ENCODE measurements at regions not wholly inside any gene's neighbourhood (a gene's known extent, or its start where the extent isn't known, plus 50 kb on each side); places are given as distances from the start of the nearest gene placed in this dataset.

DNA sequence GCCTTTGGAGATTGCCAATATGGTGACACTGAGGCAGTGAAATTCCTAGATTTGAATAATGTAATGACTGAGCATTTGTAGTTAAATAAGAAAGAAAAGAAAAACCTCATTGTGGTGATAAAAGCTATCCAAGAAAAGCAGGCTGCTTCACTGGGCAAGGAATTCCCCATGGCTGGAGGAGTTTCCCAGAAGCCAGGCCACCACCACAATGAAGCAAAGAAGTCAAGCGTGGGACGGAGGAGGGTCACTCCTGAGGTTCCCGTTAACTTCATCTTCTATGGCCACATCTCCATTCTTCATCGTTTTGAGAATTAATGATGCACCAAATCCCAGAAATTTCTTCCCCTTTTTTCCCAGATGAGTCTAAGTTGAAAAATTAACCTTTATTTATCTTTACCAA, 185.8 kb upstream of the BCL6 start:
- Histone ChIP-seq H3K9me3 (ENCODE audit: insufficient read depth, low read length) (no peaks in the 10 kb centered on the region), H3K27me3 (ENCODE audit: insufficient read depth, insufficient read length) (no peaks in the 10 kb centered on the region), H3K4me1 (ENCODE audit: insufficient read depth, insufficient read length) (no peaks in the 10 kb centered on the region), H3K9ac (ENCODE audit: insufficient read length, low read depth) (no peak overlapping the region), H3K4me3 (ENCODE audit: insufficient read length, low read depth) (no peak overlapping the region), H3K36me3 (ENCODE audit: insufficient read depth, insufficient read length, low read length) (no peaks in the 10 kb centered on the region)
- TF ChIP-seq ZNF274 (IDR thresholded peaks at IDR 0.05; ENCODE audit: low read depth, low read length) (no peak), YY1 (IDR thresholded peaks at IDR 0.05; ENCODE audit: insufficient read depth, insufficient read length) (no peak), SUZ12 (IDR thresholded peaks at IDR 0.05; ENCODE audit: extremely low read depth, insufficient read depth, insufficient read length) (no peak)
- no peak for DNase-seq (ENCODE audit: low read depth, low spot score)

DNA sequence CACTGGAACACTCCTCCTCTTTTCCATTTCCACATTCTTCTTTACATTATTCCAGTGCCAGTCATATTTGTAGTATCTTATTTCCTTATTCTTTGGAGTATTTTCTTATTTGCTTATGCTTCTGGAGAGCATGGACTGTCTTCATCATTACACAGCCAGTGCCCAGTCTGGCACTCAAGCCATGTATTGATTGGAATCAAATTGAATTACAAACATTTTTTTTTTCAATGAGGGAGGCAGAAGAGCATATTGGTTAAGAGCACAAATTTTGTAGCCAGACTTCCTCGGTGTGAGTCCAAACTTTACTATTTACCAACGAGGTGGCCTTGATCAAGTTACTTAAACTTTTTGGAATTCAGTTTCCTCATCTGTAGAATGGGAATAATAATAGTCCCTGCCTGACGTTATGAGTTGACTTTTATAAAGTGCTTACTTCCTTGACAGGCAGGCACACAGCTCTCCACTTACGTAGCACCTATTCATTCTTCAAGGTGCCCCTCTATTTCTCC, 186.6 kb upstream of the BCL6 start:
- Histone ChIP-seq H3K9ac (ENCODE audit: insufficient read length, low read depth) (no peak overlapping the region), H3K36me3 (ENCODE audit: insufficient read depth, insufficient read length, low read length) (no peaks in the 10 kb centered on the region), H3K9me3 (ENCODE audit: insufficient read depth, low read length) (no peaks in the 10 kb centered on the region), H3K4me3 (ENCODE audit: insufficient read length, low read depth) (no peak overlapping the region), H3K27me3 (ENCODE audit: insufficient read depth, insufficient read length) (no peaks in the 10 kb centered on the region), H3K4me1 (ENCODE audit: insufficient read depth, insufficient read length) (no peaks in the 10 kb centered on the region)
- no peak for DNase-seq (ENCODE audit: low read depth, low spot score)
- no peak for TF ChIP-seq YY1 (IDR thresholded peaks at IDR 0.05; ENCODE audit: insufficient read depth, insufficient read length)
- no peak for TF ChIP-seq SUZ12 (IDR thresholded peaks at IDR 0.05; ENCODE audit: extremely low read depth, insufficient read depth, insufficient read length)
- no peak for TF ChIP-seq ZNF274 (IDR thresholded peaks at IDR 0.05; ENCODE audit: low read depth, low read length)

DNA sequence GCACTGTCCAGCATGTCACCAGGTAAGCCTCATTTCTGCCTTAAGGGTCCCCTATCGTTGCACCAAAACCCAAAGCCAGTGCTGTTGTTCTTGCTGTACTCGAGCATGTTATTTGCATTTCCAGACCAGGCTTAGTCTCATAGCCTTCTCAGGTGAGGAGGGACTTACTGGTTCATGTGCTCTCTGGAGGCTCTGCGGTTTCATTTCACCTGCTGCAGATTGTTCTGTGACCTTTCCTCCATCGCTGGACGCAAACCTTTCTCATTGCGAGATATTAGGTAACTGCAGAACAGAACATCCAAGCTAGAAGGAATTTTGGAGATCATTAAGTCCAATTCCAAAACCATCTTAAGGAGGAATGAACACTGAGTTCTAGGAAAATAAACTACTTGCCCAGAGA, 187.3 kb upstream of the BCL6 start:
- no peaks in the 10 kb centered on the region for H3K36me3 ChIP-seq (ENCODE audit: insufficient read depth, insufficient read length, low read length)
- no peaks in the 10 kb centered on the region for H3K4me1 ChIP-seq (ENCODE audit: insufficient read depth, insufficient read length)
- TF ChIP-seq YY1 (IDR thresholded peaks at IDR 0.05; ENCODE audit: insufficient read depth, insufficient read length) (no peak), ZNF274 (IDR thresholded peaks at IDR 0.05; ENCODE audit: low read depth, low read length) (no peak), SUZ12 (IDR thresholded peaks at IDR 0.05; ENCODE audit: extremely low read depth, insufficient read depth, insufficient read length) (no peak)
- H3K4me3 ChIP-seq (ENCODE audit: insufficient read length, low read depth): no peak overlapping the region
- DNase-seq (ENCODE audit: low read depth, low spot score): no peak
- H3K9me3 ChIP-seq (ENCODE audit: insufficient read depth, low read length): no peaks in the 10 kb centered on the region
- no peak overlapping the region for H3K9ac ChIP-seq (ENCODE audit: insufficient read length, low read depth)
- no peaks in the 10 kb centered on the region for H3K27me3 ChIP-seq (ENCODE audit: insufficient read depth, insufficient read length)

DNA sequence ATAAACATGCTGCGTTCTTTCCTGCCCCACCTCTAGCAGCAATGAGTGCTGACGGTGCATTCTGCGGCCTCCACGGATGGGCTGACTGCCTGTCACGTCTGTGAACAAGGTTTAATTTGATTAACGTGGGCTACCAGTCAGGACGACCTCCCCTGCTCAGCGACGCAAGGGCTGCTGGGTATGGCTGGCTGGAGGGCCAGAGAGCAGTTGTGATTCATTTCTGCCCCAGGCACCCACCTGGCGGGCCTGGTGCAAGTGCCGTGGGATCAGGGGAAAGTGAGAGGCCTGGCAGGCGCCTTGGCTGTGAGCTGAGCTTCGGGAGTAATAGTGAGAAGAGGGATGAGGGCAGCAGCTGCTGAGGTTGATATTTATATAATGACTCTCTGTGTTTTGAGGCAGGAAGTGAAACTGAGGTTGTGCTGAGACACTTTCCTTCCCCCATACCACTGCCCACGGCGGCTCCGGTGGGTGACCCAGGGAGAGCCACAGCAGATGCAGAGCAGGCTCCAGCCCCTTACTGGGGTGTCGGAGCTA, 190.4 kb upstream of the BCL6 start:
- Histone ChIP-seq H3K4me1 (ENCODE audit: insufficient read depth, insufficient read length) (no peaks in the 10 kb centered on the region), H3K27me3 (ENCODE audit: insufficient read depth, insufficient read length) (no peaks in the 10 kb centered on the region), H3K36me3 (ENCODE audit: insufficient read depth, insufficient read length, low read length) (no peaks in the 10 kb centered on the region), H3K9ac (ENCODE audit: insufficient read length, low read depth) (no peak overlapping the region), H3K4me3 (ENCODE audit: insufficient read length, low read depth) (no peak overlapping the region), H3K9me3 (ENCODE audit: insufficient read depth, low read length) (no peaks in the 10 kb centered on the region)
- TF ChIP-seq YY1 (IDR thresholded peaks at IDR 0.05; ENCODE audit: insufficient read depth, insufficient read length) (no peak), SUZ12 (IDR thresholded peaks at IDR 0.05; ENCODE audit: extremely low read depth, insufficient read depth, insufficient read length) (no peak), ZNF274 (IDR thresholded peaks at IDR 0.05; ENCODE audit: low read depth, low read length) (no peak)
- DNase-seq (ENCODE audit: low read depth, low spot score): no peak

DNA sequence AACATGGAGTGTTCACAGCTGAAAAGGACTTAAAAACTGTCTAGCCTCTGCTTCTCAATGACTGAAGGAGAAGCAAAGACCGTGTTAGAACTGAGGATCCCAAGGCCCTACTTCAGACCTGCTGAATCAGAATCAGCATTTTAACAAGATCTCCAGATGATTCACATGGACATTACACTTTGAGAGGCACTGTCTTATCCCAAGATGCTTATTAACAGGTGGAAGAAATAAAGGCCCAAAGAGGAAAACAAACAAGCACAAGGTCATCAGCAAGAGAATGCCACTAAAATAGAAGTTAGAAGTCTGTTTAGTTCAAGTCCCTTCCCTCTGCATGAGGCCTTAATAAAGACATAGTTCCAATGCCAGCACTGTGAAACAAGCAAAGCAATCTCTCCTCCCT, 191.4 kb upstream of the BCL6 start:
- H3K4me3 ChIP-seq (ENCODE audit: insufficient read length, low read depth): no peak overlapping the region
- H3K36me3 ChIP-seq (ENCODE audit: insufficient read depth, insufficient read length, low read length): no peaks in the 10 kb centered on the region
- no peak for DNase-seq (ENCODE audit: low read depth, low spot score)
- H3K9ac ChIP-seq (ENCODE audit: insufficient read length, low read depth): no peak overlapping the region
- no peaks in the 10 kb centered on the region for H3K9me3 ChIP-seq (ENCODE audit: insufficient read depth, low read length)
- no peak for TF ChIP-seq SUZ12 (IDR thresholded peaks at IDR 0.05; ENCODE audit: extremely low read depth, insufficient read depth, insufficient read length)
- no peak for TF ChIP-seq YY1 (IDR thresholded peaks at IDR 0.05; ENCODE audit: insufficient read depth, insufficient read length)
- no peak for TF ChIP-seq ZNF274 (IDR thresholded peaks at IDR 0.05; ENCODE audit: low read depth, low read length)
- no peaks in the 10 kb centered on the region for H3K27me3 ChIP-seq (ENCODE audit: insufficient read depth, insufficient read length)
- no peaks in the 10 kb centered on the region for H3K4me1 ChIP-seq (ENCODE audit: insufficient read depth, insufficient read length)

DNA sequence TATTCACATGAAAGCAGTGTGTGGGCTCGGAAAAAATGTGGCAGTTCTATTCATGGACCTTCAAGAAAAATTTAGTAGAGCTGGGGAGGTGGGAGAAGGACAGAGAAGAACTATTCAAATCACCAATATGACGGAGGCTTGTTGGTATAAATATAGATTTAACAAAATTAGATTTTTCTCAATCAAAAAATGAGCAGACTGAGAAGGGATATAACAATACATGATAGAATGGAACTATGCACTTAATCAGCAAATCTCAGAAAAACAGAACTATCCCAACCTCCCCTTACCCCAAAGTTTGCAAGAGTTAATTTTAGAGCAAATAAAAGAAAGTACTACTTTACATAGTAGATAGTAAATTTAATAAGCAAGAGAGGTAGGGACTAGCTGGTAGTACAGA, 194.6 kb upstream of the BCL6 start:
- no peak for DNase-seq (ENCODE audit: low read depth, low spot score)
- Histone ChIP-seq H3K4me3 (ENCODE audit: insufficient read length, low read depth) (no peak overlapping the region), H3K9ac (ENCODE audit: insufficient read length, low read depth) (no peak overlapping the region), H3K36me3 (ENCODE audit: insufficient read depth, insufficient read length, low read length) (no peaks in the 10 kb centered on the region), H3K27me3 (ENCODE audit: insufficient read depth, insufficient read length) (no peaks in the 10 kb centered on the region), H3K4me1 (ENCODE audit: insufficient read depth, insufficient read length) (no peaks in the 10 kb centered on the region), H3K9me3 (ENCODE audit: insufficient read depth, low read length) (no peaks in the 10 kb centered on the region)
- TF ChIP-seq YY1 (IDR thresholded peaks at IDR 0.05; ENCODE audit: insufficient read depth, insufficient read length): no peak
- no peak for TF ChIP-seq ZNF274 (IDR thresholded peaks at IDR 0.05; ENCODE audit: low read depth, low read length)
- no peak for TF ChIP-seq SUZ12 (IDR thresholded peaks at IDR 0.05; ENCODE audit: extremely low read depth, insufficient read depth, insufficient read length)

DNA sequence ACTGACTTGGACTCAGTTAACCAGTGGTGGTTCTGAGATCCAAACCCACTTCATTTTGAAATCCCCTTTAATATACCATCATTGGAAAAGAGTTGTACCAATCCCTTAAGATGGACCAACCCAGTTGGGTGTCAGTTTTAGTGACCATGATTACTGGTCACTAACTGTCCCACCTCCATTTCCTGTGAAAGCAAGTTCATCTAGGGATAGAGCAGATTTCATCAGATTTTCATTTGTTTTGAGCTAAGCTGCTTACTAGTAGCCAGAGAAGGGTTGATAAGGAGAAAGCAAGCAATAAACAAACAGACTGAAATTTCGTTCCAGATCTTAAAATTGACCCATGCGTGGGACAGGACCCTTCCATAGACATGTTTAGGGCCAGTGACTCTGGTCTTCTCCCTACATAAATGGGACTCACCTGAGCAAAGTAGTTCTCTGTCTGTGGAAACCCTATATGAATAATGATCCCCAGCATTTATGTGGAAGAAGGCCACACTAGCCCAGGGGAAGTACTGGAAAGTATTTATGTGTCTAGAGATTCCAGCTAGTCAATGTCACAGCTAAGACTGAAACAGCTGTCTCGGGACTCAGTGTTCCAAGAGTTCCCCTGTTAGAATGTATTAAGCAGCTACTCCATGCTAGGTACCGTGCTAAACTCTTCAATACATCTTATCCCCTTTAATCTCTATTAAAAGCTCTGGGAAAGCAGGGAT, 196.0 kb upstream of the BCL6 start:
- Histone ChIP-seq H3K4me1 (ENCODE audit: insufficient read depth, insufficient read length) (no peaks in the 10 kb centered on the region), H3K9ac (ENCODE audit: insufficient read length, low read depth) (no peak overlapping the region), H3K4me3 (ENCODE audit: insufficient read length, low read depth) (no peak overlapping the region), H3K9me3 (ENCODE audit: insufficient read depth, low read length) (no peaks in the 10 kb centered on the region), H3K36me3 (ENCODE audit: insufficient read depth, insufficient read length, low read length) (no peaks in the 10 kb centered on the region), H3K27me3 (ENCODE audit: insufficient read depth, insufficient read length) (no peaks in the 10 kb centered on the region)
- no peak for TF ChIP-seq YY1 (IDR thresholded peaks at IDR 0.05; ENCODE audit: insufficient read depth, insufficient read length)
- TF ChIP-seq SUZ12 (IDR thresholded peaks at IDR 0.05; ENCODE audit: extremely low read depth, insufficient read depth, insufficient read length): no peak
- TF ChIP-seq ZNF274 (IDR thresholded peaks at IDR 0.05; ENCODE audit: low read depth, low read length): no peak
- DNase-seq (ENCODE audit: low read depth, low spot score): no peak
